ENCODE measurements at regions not wholly inside any gene's neighbourhood (a gene's known extent, or its start where the extent isn't known, plus 50 kb on each side); places are given as distances from the start of the nearest gene placed in this dataset.

DNA sequence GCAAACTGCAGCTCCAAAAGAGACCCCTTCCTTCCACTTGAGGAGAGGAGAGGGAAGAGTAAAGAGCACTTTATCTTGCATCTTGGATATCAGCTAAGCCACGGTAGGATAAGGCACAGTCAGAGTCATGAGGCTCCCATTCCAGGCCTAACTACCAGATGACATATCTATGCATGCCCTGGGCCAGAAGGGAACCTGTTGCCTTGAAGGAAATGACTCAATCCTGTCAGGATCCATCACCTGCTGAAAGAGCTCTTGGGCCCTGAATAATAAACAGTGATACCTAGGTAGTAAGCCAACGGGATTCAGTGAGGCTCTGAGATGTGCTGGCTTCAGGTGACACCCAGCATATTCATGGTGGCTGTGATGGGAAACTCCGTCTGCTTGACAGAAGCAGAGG is 118.5 kb upstream of the EPHA3 start:
- TF ChIP-seq, protein P1, sequence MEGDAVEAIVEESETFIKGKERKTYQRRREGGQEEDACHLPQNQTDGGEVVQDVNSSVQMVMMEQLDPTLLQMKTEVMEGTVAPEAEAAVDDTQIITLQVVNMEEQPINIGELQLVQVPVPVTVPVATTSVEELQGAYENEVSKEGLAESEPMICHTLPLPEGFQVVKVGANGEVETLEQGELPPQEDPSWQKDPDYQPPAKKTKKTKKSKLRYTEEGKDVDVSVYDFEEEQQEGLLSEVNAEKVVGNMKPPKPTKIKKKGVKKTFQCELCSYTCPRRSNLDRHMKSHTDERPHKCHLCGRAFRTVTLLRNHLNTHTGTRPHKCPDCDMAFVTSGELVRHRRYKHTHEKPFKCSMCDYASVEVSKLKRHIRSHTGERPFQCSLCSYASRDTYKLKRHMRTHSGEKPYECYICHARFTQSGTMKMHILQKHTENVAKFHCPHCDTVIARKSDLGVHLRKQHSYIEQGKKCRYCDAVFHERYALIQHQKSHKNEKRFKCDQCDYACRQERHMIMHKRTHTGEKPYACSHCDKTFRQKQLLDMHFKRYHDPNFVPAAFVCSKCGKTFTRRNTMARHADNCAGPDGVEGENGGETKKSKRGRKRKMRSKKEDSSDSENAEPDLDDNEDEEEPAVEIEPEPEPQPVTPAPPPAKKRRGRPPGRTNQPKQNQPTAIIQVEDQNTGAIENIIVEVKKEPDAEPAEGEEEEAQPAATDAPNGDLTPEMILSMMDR (IDR thresholded peaks at IDR 0.05) = no peak
- TF ChIP-seq POLR2A (IDR thresholded peaks at IDR 0.05) (no peak), EP300 (IDR thresholded peaks at IDR 0.05) (no peak), POLR2AphosphoS5 (IDR thresholded peaks at IDR 0.05) (no peak)
